DND-41 (cell line): ENCODE measurements at regions not wholly inside any gene's neighbourhood (a gene's known extent, or its start where the extent isn't known, plus 50 kb on each side); places are given as distances from the start of the nearest gene placed in this dataset.

Experiments
- EZH2 ChIP-seq: IDR thresholded peaks from 3 replicates; pipeline ENCODE4 v1.6.1; 2012; ENCODE audit warnings: borderline replicate concordance, low read depth, mild to moderate bottlenecking, moderate library complexity, low read length, inconsistent platforms; ENCODE audit not compliant: severe bottlenecking
- TF ChIP-seq, protein P1 (sequence below): IDR thresholded peaks from 2 replicates; pipeline ENCODE4 v1.5.1; 2012; ENCODE audit warnings: borderline replicate concordance, low read length, moderate library complexity, mild to moderate bottlenecking; ENCODE audit not compliant: poor library complexity, severe bottlenecking; ENCODE audit errors: extremely low read depth

DNA sequence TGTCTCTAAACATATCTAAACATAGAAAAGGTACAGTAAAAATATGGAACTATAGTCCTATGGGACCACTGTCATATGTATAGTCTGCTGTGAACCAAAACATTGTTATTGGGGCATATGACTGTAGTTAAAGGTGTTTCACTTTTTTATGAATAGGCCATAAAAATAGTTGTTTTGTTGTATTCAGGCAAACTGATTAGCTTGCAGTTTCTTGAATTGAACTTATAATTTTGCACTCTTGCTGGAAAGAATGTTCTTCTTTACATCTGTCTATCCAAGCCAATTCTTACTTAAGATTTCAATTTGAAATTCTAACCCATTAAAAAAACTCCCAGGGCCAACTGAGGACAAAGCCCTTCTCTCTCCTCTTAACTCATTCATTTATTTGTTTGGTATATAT lies 234.1 kb downstream of the NOVA1 start:
- TF ChIP-seq, protein P1, sequence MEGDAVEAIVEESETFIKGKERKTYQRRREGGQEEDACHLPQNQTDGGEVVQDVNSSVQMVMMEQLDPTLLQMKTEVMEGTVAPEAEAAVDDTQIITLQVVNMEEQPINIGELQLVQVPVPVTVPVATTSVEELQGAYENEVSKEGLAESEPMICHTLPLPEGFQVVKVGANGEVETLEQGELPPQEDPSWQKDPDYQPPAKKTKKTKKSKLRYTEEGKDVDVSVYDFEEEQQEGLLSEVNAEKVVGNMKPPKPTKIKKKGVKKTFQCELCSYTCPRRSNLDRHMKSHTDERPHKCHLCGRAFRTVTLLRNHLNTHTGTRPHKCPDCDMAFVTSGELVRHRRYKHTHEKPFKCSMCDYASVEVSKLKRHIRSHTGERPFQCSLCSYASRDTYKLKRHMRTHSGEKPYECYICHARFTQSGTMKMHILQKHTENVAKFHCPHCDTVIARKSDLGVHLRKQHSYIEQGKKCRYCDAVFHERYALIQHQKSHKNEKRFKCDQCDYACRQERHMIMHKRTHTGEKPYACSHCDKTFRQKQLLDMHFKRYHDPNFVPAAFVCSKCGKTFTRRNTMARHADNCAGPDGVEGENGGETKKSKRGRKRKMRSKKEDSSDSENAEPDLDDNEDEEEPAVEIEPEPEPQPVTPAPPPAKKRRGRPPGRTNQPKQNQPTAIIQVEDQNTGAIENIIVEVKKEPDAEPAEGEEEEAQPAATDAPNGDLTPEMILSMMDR: no peak
- no peak for TF ChIP-seq EZH2
